Keratinocyte (primary cell): ENCODE measurements at regions not wholly inside any gene's neighbourhood (a gene's known extent, or its start where the extent isn't known, plus 50 kb on each side); places are given as distances from the start of the nearest gene placed in this dataset.

Experiments
- DNase-seq: peaks from one replicate; pipeline ENCODE4 v3.0.0-alpha.2; 2011; ENCODE audit warnings: low read depth, missing footprints, low spot score
- FAIRE-seq: peaks from 2 replicates; lab custom pipeline; 2011; peaks lifted over from hg19 to GRCh38; lab: Jason Lieb, UNC
- H2AFZ ChIP-seq: 2 replicates; pipeline ENCODE4 v1.6.0; 2012; ENCODE audit warnings: low read length, control low read depth, inconsistent platforms; ENCODE audit not compliant: control insufficient read depth
- H3K27ac ChIP-seq: 2 replicates; pipeline ENCODE4 v1.5.1; 2011; ENCODE audit warnings: low read length; ENCODE audit not compliant: control insufficient read depth, insufficient read depth
- H3K27me3 ChIP-seq: 3 replicates; pipeline ENCODE4 v1.6.0; 2011; ENCODE audit warnings: low read length; ENCODE audit not compliant: control insufficient read depth, insufficient read depth; ENCODE audit errors: extremely low read depth
- H3K36me3 ChIP-seq, 2 experiments: 2 replicates in 1 of 2; 3 replicates in 1 of 2; pipeline ENCODE4 v1.5.1; 2011; ENCODE audit warnings: low read length in 2 of 2, mild to moderate bottlenecking in 1 of 2; ENCODE audit not compliant: control insufficient read depth in 2 of 2, insufficient read depth in 2 of 2; ENCODE audit errors: extremely low read depth in 1 of 2
- H3K4me1 ChIP-seq: 3 replicates; pipeline ENCODE4 v1.5.1; 2011; ENCODE audit warnings: low read length; ENCODE audit not compliant: control insufficient read depth, insufficient read depth; ENCODE audit errors: extremely low read depth
- H3K4me2 ChIP-seq: 3 replicates; pipeline ENCODE4 v1.6.0; 2011; ENCODE audit warnings: low read depth, low read length; ENCODE audit not compliant: control insufficient read depth, insufficient read depth; ENCODE audit errors: extremely low read depth
- H3K4me3 ChIP-seq, 3 experiments: fragments of 200-600 bp in 1 of 3; sonication (generic) in 1 of 3; 2 replicates in 2 of 3; 3 replicates in 1 of 3; pipeline ENCODE4 v1.5.1; 2011 to 2016; ENCODE audit warnings: low read length in 3 of 3, mild to moderate bottlenecking in 3 of 3, control low read depth in 2 of 3, inconsistent platforms in 1 of 3, low read depth in 1 of 3, mixed read lengths in 1 of 3, mixed run types in 1 of 3, moderate library complexity in 1 of 3; ENCODE audit not compliant: control insufficient read depth in 2 of 3, insufficient read depth in 2 of 3; ENCODE audit errors: extremely low read depth in 1 of 3
- H3K79me2 ChIP-seq: 2 replicates; pipeline ENCODE4 v1.6.0; 2012; ENCODE audit warnings: low read length; ENCODE audit not compliant: control insufficient read depth, insufficient read depth
- H3K9ac ChIP-seq: 3 replicates; pipeline ENCODE4 v1.6.0; 2011; ENCODE audit warnings: low read length; ENCODE audit not compliant: control insufficient read depth, insufficient read depth; ENCODE audit errors: extremely low read depth
- H3K9me1 ChIP-seq: 3 replicates; pipeline ENCODE4 v1.6.0; 2011; ENCODE audit warnings: low read length; ENCODE audit not compliant: control insufficient read depth, insufficient read depth; ENCODE audit errors: extremely low read depth
- H3K9me3 ChIP-seq: 2 replicates; pipeline ENCODE4 v1.5.1; 2012; ENCODE audit warnings: low read depth, low read length; ENCODE audit not compliant: control insufficient read depth
- H4K20me1 ChIP-seq: 3 replicates; pipeline ENCODE4 v1.6.0; 2011; ENCODE audit warnings: low read length; ENCODE audit not compliant: control insufficient read depth, insufficient read depth; ENCODE audit errors: extremely low read depth
- EZH2 ChIP-seq: IDR thresholded peaks from one replicate; pipeline ENCODE4 v1.6.1; 2012; ENCODE audit warnings: inconsistent platforms, mild to moderate bottlenecking, low read length, moderate library complexity
- dilution Hi-C: fragments of 300-500 bp; cut with MboI; formaldehyde crosslinking; loops from one replicate; pipeline ENCODE4 v1.7.0; 2020; ENCODE audit warnings: low sequenced_read_pairs; ENCODE audit not compliant: extremely low pct_ligation_motif_present
- TF ChIP-seq, protein P1 (sequence below), 3 experiments: IDR thresholded peaks in 1 of 3; conservative IDR thresholded peaks in 1 of 3; optimal IDR thresholded peaks in 1 of 3; 2 replicates in 2 of 3; 3 replicates in 1 of 3; pipeline versions ENCODE3 to v1.5.1; 2011; ENCODE audit warnings: low read length in 3 of 3, mild to moderate bottlenecking in 3 of 3, moderate library complexity in 2 of 3, control low read depth in 1 of 3, inconsistent platforms in 1 of 3; ENCODE audit not compliant: insufficient read depth in 2 of 3; ENCODE audit errors: extremely low read depth in 1 of 3

DNA sequence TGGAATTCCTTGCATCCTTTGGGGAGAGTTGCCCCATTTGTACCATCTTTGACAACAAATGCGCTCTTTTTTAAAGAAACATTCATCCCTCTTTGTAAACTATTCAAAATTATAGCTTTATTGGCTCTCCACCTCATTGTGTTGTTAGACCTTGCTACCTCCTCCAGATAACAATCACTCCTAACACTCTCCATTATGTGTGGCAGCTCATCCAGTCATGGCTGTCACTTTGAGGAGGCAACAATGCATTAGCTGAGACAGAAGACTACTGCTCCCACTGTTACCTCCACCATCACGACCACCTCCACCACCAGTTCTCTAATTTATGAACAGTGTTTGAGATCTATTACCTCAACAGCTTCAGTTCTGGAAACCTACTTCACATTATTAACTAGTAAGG lies 339.1 kb downstream of the FRK start:
- H3K36me3 ChIP-seq: no peaks in the 10 kb centered on the region
- no peak overlapping the region for H3K4me3 ChIP-seq
- DNase-seq (no peak), FAIRE-seq (no peak)
- H2AFZ ChIP-seq: no peak overlapping the region
- H3K4me1 ChIP-seq: no peaks in the 10 kb centered on the region
- no peak overlapping the region for H3K9ac ChIP-seq
- TF ChIP-seq, protein P1, sequence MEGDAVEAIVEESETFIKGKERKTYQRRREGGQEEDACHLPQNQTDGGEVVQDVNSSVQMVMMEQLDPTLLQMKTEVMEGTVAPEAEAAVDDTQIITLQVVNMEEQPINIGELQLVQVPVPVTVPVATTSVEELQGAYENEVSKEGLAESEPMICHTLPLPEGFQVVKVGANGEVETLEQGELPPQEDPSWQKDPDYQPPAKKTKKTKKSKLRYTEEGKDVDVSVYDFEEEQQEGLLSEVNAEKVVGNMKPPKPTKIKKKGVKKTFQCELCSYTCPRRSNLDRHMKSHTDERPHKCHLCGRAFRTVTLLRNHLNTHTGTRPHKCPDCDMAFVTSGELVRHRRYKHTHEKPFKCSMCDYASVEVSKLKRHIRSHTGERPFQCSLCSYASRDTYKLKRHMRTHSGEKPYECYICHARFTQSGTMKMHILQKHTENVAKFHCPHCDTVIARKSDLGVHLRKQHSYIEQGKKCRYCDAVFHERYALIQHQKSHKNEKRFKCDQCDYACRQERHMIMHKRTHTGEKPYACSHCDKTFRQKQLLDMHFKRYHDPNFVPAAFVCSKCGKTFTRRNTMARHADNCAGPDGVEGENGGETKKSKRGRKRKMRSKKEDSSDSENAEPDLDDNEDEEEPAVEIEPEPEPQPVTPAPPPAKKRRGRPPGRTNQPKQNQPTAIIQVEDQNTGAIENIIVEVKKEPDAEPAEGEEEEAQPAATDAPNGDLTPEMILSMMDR (optimal IDR thresholded peaks at IDR 0.05 in 1 of 3, IDR thresholded peaks at IDR 0.05 in 1 of 3, conservative IDR thresholded peaks at IDR 0.05 in 1 of 3; ENCODE audit: extremely low read depth in 1 of 3, insufficient read depth in 2 of 3, low read length in 3 of 3): no peak
- no peak for TF ChIP-seq EZH2
- no peak overlapping the region for H3K4me2 ChIP-seq
- H3K79me2 ChIP-seq: no peaks in the 10 kb centered on the region
- H3K9me3 ChIP-seq: no peaks in the 10 kb centered on the region
- H3K27me3 ChIP-seq: no peaks in the 10 kb centered on the region
- dilution Hi-C loops: no loop called here
- no peaks in the 10 kb centered on the region for H4K20me1 ChIP-seq
- no peak overlapping the region for H3K27ac ChIP-seq
- H3K9me1 ChIP-seq: no peaks in the 10 kb centered on the region

DNA sequence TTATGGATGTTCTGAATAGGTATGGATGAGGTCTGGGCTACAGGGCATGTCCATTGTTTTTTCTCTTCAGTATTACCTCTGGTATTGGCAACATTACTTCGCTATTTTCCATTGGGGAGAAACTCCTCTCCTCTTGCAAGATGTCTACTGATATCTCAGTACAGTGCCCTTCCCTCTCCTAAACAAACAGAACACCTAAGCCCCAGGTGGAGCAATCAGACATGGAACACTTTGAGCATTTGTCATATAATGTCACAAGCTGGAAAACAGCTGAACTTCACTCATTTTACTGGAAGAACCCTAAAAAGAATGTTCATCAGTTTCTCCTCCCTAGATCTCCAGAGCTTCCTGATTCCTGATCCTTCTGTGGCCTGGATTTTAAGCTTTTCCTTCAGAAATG lies 339.8 kb downstream of the FRK start:
- Histone ChIP-seq H4K20me1 (no peaks in the 10 kb centered on the region), H3K27ac (no peak overlapping the region), H3K27me3 (no peaks in the 10 kb centered on the region), H3K4me3 (no peak overlapping the region), H3K9me1 (no peaks in the 10 kb centered on the region), H3K9ac (no peak overlapping the region), H2AFZ (no peak overlapping the region), H3K79me2 (no peaks in the 10 kb centered on the region), H3K9me3 (no peaks in the 10 kb centered on the region), H3K4me1 (no peaks in the 10 kb centered on the region), H3K4me2 (no peak overlapping the region), H3K36me3 (no peaks in the 10 kb centered on the region)
- TF ChIP-seq, protein P1 (optimal IDR thresholded peaks at IDR 0.05 in 1 of 3, IDR thresholded peaks at IDR 0.05 in 1 of 3, conservative IDR thresholded peaks at IDR 0.05 in 1 of 3; ENCODE audit: extremely low read depth in 1 of 3, insufficient read depth in 2 of 3, low read length in 3 of 3): no peak
- no peak for TF ChIP-seq EZH2
- FAIRE-seq (no peak), DNase-seq (no peak)
- dilution Hi-C loops: no loop called here
